Suprapubic skin (tissue), 4 donors: ENCODE measurements at regions not wholly inside any gene's neighbourhood (a gene's known extent, or its start where the extent isn't known, plus 50 kb on each side); places are given as distances from the start of the nearest gene placed in this dataset.

Experiments used
- EP300 ChIP-seq: sonication (generic); formaldehyde crosslinking; IDR thresholded peaks from one replicate; pipeline ENCODE4 v1.6.1; 2017; ENCODE audit warnings: antibody characterized with exemption
- POLR2A ChIP-seq, 2 donors: fragments of 450-650 bp; IDR thresholded peaks; one replicate each; pipeline ENCODE4 v1.6.1; 2017; ENCODE audit warnings: antibody characterized with exemption in 2 of 2, mild to moderate bottlenecking in 2 of 2, moderate library complexity in 2 of 2
- POLR2AphosphoS5 ChIP-seq, 3 donors: sonication (generic); formaldehyde crosslinking; IDR thresholded peaks; one replicate each; pipeline ENCODE4 v1.6.1; 2017; ENCODE audit warnings: antibody characterized with exemption in 3 of 3
- TF ChIP-seq, protein P1 (sequence below), 2 donors: fragments of 200-600 bp in 1 of 2; fragments of 450-650 bp in 1 of 2; sonication (generic) in 1 of 2; IDR thresholded peaks; one replicate each; pipeline ENCODE4 v1.5.1; 2016 to 2019; ENCODE audit warnings: antibody characterized with exemption in 2 of 2, mild to moderate bottlenecking in 1 of 2, moderate library complexity in 1 of 2

DNA sequence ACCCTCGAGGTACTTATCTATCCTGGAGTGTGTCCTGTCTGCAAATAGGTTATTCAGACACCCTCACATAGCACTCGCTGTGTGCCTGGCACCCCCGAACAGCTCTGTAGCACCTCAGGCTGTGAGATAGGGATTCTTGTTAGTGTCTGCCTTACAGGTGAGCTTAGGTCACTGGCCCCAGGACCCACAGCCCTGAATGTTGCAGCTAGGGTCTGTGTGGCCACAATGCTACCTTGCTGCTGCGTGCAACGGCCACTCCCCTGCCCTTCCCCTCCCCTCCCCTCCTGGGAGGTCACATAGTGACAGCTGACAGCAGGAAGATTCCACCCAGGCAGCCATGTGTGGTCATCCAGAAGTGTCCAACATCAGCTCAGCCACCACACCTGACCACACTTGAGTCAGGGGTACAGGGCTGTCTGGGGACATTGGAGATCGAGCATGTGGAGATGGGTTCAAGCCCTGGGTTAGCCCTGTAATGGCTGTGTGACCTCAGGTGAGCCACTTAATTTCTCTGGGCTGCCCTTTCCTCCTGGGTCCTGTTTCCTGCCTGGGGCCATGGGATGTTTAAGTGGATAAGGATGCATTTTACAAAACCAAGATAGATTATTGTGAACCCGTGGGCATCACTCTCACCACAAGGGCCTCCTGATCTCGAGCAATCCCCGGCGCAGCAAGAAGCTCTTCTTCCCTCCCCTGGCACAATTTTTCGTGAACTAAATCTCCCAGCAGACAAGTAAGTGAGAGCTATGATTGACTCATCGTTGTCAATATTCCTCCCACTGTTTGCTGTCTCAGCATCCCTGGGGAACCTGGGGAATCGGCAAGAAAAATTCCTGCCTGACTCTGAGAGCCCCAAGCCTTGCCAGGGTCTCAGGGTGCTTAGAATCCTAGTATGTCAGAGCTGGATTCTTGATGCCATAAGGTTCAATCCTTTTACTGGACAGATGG, 208.7 kb downstream of the PTPRU start:
- TF ChIP-seq, protein P1, sequence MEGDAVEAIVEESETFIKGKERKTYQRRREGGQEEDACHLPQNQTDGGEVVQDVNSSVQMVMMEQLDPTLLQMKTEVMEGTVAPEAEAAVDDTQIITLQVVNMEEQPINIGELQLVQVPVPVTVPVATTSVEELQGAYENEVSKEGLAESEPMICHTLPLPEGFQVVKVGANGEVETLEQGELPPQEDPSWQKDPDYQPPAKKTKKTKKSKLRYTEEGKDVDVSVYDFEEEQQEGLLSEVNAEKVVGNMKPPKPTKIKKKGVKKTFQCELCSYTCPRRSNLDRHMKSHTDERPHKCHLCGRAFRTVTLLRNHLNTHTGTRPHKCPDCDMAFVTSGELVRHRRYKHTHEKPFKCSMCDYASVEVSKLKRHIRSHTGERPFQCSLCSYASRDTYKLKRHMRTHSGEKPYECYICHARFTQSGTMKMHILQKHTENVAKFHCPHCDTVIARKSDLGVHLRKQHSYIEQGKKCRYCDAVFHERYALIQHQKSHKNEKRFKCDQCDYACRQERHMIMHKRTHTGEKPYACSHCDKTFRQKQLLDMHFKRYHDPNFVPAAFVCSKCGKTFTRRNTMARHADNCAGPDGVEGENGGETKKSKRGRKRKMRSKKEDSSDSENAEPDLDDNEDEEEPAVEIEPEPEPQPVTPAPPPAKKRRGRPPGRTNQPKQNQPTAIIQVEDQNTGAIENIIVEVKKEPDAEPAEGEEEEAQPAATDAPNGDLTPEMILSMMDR (IDR thresholded peaks at IDR 0.05) = no peak
- TF ChIP-seq POLR2A (IDR thresholded peaks at IDR 0.05) (no peak), EP300 (no peak), POLR2AphosphoS5 (IDR thresholded peaks at IDR 0.05) (no peak)
